ENCODE measurements at regions not wholly inside any gene's neighbourhood (a gene's known extent, or its start where the extent isn't known, plus 50 kb on each side); places are given as distances from the start of the nearest gene placed in this dataset.

- H3K36me3 ChIP-seq (ENCODE audit: control insufficient read depth in 2 of 4, insufficient read depth in 4 of 4, low read length in 3 of 4): no peaks in the 10 kb centered on the region
- H2BK20ac ChIP-seq (ENCODE audit: low read length): no peak overlapping the region
- H3K9me3 ChIP-seq (ENCODE audit: insufficient read depth in 2 of 2, low read depth in 1 of 2, low read length in 1 of 2): no peaks in the 10 kb centered on the region
- H2BK120ac ChIP-seq (replicated peaks; ENCODE audit: low read depth, low read length): no peak overlapping the region
- no peaks in the 10 kb centered on the region for H3K4me1 ChIP-seq (replicated peaks in 1 of 4; ENCODE audit: control insufficient read depth in 3 of 4, insufficient read depth in 4 of 4, low read length in 3 of 4)
- H3K56ac ChIP-seq (replicated peaks; ENCODE audit: insufficient read length, low read depth, low read length): no peak overlapping the region
- no peak overlapping the region for H4K5ac ChIP-seq (ENCODE audit: insufficient read length, low read depth, low read length)
- no peak overlapping the region for H4K8ac ChIP-seq (ENCODE audit: extremely low read depth, insufficient read depth, low read length)
- FAIRE-seq (no peak), DNase-seq (ENCODE audit: low read depth in 1 of 2, low spot score in 2 of 2) (no peak)
- no peak overlapping the region for H3K9ac ChIP-seq (replicated peaks in 1 of 4; ENCODE audit: extremely low read depth in 1 of 4, low read depth in 3 of 4, low read length in 3 of 4)
- WGBS, 2 experiments (ENCODE audit: extremely low coverage in 1 of 2, insufficient coverage in 1 of 2, insufficient read length in 1 of 2, insufficient replicate concordance in 2 of 2, low coverage in 1 of 2, low lambda C conversion rate in 2 of 2, missing lambda C conversion rate in 1 of 2): 85% methylated on average over 8 of the region's 8 CpGs; no CpG with 5 or more reads in 1 of the 2 experiments
- no peaks in the 10 kb centered on the region for H3K79me2 ChIP-seq (ENCODE audit: control insufficient read depth in 1 of 2, insufficient read depth in 2 of 2, low read length in 2 of 2)
- H2BK15ac ChIP-seq (ENCODE audit: low read length): no peak overlapping the region
- no peak overlapping the region for H3K18ac ChIP-seq (ENCODE audit: extremely low read depth, low read length)
- no peak overlapping the region for H2AFZ ChIP-seq (ENCODE audit: low read length)
- H4K20me1 ChIP-seq (replicated peaks in 1 of 2; ENCODE audit: control insufficient read depth in 1 of 2, insufficient read depth in 2 of 2, low read length in 2 of 2): no peaks in the 10 kb centered on the region
- no peak overlapping the region for H3K23ac ChIP-seq (ENCODE audit: insufficient read length)
- H4K91ac ChIP-seq (replicated peaks; ENCODE audit: insufficient read length, low read length): no peak overlapping the region
- H3K23me2 ChIP-seq (ENCODE audit: low read depth, low read length): no peaks in the 10 kb centered on the region
- H3K4me3 ChIP-seq (ENCODE audit: extremely low read depth in 1 of 4, insufficient read depth in 2 of 4, low read depth in 3 of 4, low read length in 4 of 4): no peak overlapping the region
- no peak overlapping the region for H2BK5ac ChIP-seq (ENCODE audit: low read depth, low read length)
- H3K14ac ChIP-seq (ENCODE audit: insufficient read length): no peak overlapping the region
- ChIA-PET CTCF (ENCODE audit: partially characterized antibody) (interaction anchor here (3.7 kb wide), 1 partner anchor 28 kb away, joined by 11 read pairs; no protein-coding TSS in a partner anchor), POLR2A (ENCODE audit: partially characterized antibody) (no interaction called here)
- no peak overlapping the region for H3K4me2 ChIP-seq (ENCODE audit: insufficient read depth in 1 of 2, low read depth in 2 of 2, low read length in 2 of 2)
- H2AK5ac ChIP-seq (ENCODE audit: low read depth, low read length): no peak overlapping the region
- H3K27ac ChIP-seq (ENCODE audit: low read depth, low read length): no peak overlapping the region
- no peak overlapping the region for H3K4ac ChIP-seq (replicated peaks; ENCODE audit: insufficient read length, low read depth, low read length)
- H3K27me3 ChIP-seq (replicated peaks in 1 of 4; ENCODE audit: control insufficient read depth in 3 of 4, extremely low read depth in 1 of 4, insufficient read depth in 3 of 4, low read length in 3 of 4): no peaks in the 10 kb centered on the region
- no peaks in the 10 kb centered on the region for H3K79me1 ChIP-seq (ENCODE audit: low read depth, low read length)
- no peak overlapping the region for H2BK12ac ChIP-seq (ENCODE audit: low read depth, low read length)
- TF ChIP-seq SP4 (IDR thresholded peaks at IDR 0.05; ENCODE audit: low read length) (no peak), PHF8 (conservative IDR thresholded peaks at IDR 0.05; ENCODE audit: low read depth, low read length) (no peak), CHD1 (IDR thresholded peaks at IDR 0.05; ENCODE audit: low read depth, low read length) (no peak), BRCA1 (IDR thresholded peaks at IDR 0.05; ENCODE audit: low read depth, low read length) (no peak), RBBP5 (IDR thresholded peaks at IDR 0.05; ENCODE audit: borderline replicate concordance, low read depth, low read length) (no peak), EGR1 (IDR thresholded peaks at IDR 0.05; ENCODE audit: borderline replicate concordance, low read depth, low read length) (no peak), TBP (IDR thresholded peaks at IDR 0.05; ENCODE audit: low read depth, low read length) (no peak)
- TF ChIP-seq, protein P1, sequence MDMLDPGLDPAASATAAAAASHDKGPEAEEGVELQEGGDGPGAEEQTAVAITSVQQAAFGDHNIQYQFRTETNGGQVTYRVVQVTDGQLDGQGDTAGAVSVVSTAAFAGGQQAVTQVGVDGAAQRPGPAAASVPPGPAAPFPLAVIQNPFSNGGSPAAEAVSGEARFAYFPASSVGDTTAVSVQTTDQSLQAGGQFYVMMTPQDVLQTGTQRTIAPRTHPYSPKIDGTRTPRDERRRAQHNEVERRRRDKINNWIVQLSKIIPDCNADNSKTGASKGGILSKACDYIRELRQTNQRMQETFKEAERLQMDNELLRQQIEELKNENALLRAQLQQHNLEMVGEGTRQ (IDR thresholded peaks at IDR 0.05; ENCODE audit: low read length): no peak
Measured at GRCh38 chr7:7077945-7078344, 104.4 kb upstream of the C1GALT1 start.
